C4-2B (cell line): ENCODE measurements at regions not wholly inside any gene's neighbourhood (a gene's known extent, or its start where the extent isn't known, plus 50 kb on each side); places are given as distances from the start of the nearest gene placed in this dataset.
"Not testable (repeated sequence)": the region's sequence is repeated elsewhere in the genome, so short reads cannot be mapped to it uniquely, and the experiment has no call there.

Source experiments
- H3K27ac ChIP-seq: fragments of 450-650 bp; 2 replicates; pipeline ENCODE4 v1.5.1; 2017
- CTCF ChIP-seq: fragments of 450-650 bp; conservative IDR thresholded peaks from 2 replicates; pipeline ENCODE4 v1.5.1; 2017; ENCODE audit warnings: mild to moderate bottlenecking
- ZFX ChIP-seq: fragments of 450-650 bp; IDR thresholded peaks from 2 replicates; pipeline ENCODE4 v1.6.1; 2017

GRCh38 chr1:196160066-196160795 is 448.0 kb downstream of the KCNT2 start:
- TF ChIP-seq ZFX = no peak
- TF ChIP-seq CTCF = no peak
- H3K27ac ChIP-seq = no peak overlapping the region

- TF ChIP-seq ZFX = no peak
- no peak for TF ChIP-seq CTCF
- H3K27ac ChIP-seq = no peak overlapping the region
Measured at GRCh38 chr1:196155586-196155985, 452.7 kb downstream of the KCNT2 start.

- TF ChIP-seq CTCF (no peak), ZFX (no peak)
- H3K27ac ChIP-seq = no peak overlapping the region
Measured at GRCh38 chr1:196152975-196153374, 455.3 kb downstream of the KCNT2 start.

- no peak for TF ChIP-seq CTCF
- no peak for TF ChIP-seq ZFX
- H3K27ac ChIP-seq = no peak overlapping the region
Measured at GRCh38 chr1:196152086-196152485, 456.2 kb downstream of the KCNT2 start.

GRCh38 chr1:196148367-196148970 is 459.8 kb downstream of the KCNT2 start:
- TF ChIP-seq ZFX (no peak), CTCF (peak; percentile 78)
- no peak overlapping the region for H3K27ac ChIP-seq

GRCh38 chr1:196147530-196147929 is 460.7 kb downstream of the KCNT2 start:
- no peak overlapping the region for H3K27ac ChIP-seq
- TF ChIP-seq CTCF (no peak), ZFX (no peak)

- not testable (repeated sequence) for H3K27ac ChIP-seq
Measured at GRCh38 chr1:196145151-196145550, 463.1 kb downstream of the KCNT2 start.

GRCh38 chr1:196144588-196144987 is 463.7 kb downstream of the KCNT2 start:
- TF ChIP-seq ZFX (no peak), CTCF (0 out of 2 replicates have a peak, but pooled peaks have one; percentile 15)

More at GRCh38 chr1:196144588-196144987, 463.7 kb downstream of the KCNT2 start:
- no peak overlapping the region for H3K27ac ChIP-seq
